IPS-18a (cell line): ENCODE measurements at regions not wholly inside any gene's neighbourhood (a gene's known extent, or its start where the extent isn't known, plus 50 kb on each side); places are given as distances from the start of the nearest gene placed in this dataset.
"Not testable (repeated sequence)": the region's sequence is repeated elsewhere in the genome, so short reads cannot be mapped to it uniquely, and the experiment has no call there.

Experiments
- H3K27ac ChIP-seq: one replicate; pipeline ENCODE4 v1.5.1; 2013; ENCODE audit warnings: low read length
- H3K27me3 ChIP-seq: one replicate; pipeline ENCODE4 v1.6.1; 2013; ENCODE audit warnings: mild to moderate bottlenecking, low read length; ENCODE audit not compliant: control insufficient read depth, insufficient read depth
- H3K36me3 ChIP-seq: one replicate; pipeline ENCODE4 v1.6.1; 2013; ENCODE audit warnings: low read depth, low read length; ENCODE audit not compliant: control insufficient read depth
- H3K4me1 ChIP-seq: one replicate; pipeline ENCODE4 v1.6.1; 2013; ENCODE audit warnings: low read depth, low read length; ENCODE audit not compliant: control insufficient read depth
- H3K4me3 ChIP-seq: one replicate; pipeline ENCODE4 v1.5.1; 2013; ENCODE audit warnings: low read length
- H3K9ac ChIP-seq: one replicate; pipeline ENCODE4 v1.6.1; 2013; ENCODE audit warnings: mild to moderate bottlenecking, low read length, moderate library complexity
- H3K9me3 ChIP-seq: one replicate; pipeline ENCODE4 v1.6.1; 2013; ENCODE audit warnings: low read depth, low read length; ENCODE audit not compliant: control insufficient read depth

GRCh38 chr12:92381856-92382255 is 236.2 kb upstream of the BTG1 start:
- Histone ChIP-seq H3K27me3 (no peaks in the 10 kb centered on the region), H3K4me3 (no peak overlapping the region), H3K36me3 (no peaks in the 10 kb centered on the region), H3K27ac (no peak overlapping the region), H3K9me3 (no peaks in the 10 kb centered on the region), H3K9ac (no peak overlapping the region), H3K4me1 (no peaks in the 10 kb centered on the region)

GRCh38 chr12:92378682-92379479 is 233.2 kb upstream of the BTG1 start:
- H3K9ac ChIP-seq: no peak overlapping the region
- H3K4me1 ChIP-seq: no peaks in the 10 kb centered on the region
- no peaks in the 10 kb centered on the region for H3K36me3 ChIP-seq
- H3K27ac ChIP-seq: no peak overlapping the region
- H3K27me3 ChIP-seq: no peaks in the 10 kb centered on the region
- H3K9me3 ChIP-seq: no peaks in the 10 kb centered on the region
- H3K4me3 ChIP-seq: no peak overlapping the region

- not testable (repeated sequence) for H3K9me3 ChIP-seq, H3K36me3 ChIP-seq, H3K4me1 ChIP-seq, H3K27ac ChIP-seq, H3K9ac ChIP-seq, H3K4me3 ChIP-seq, H3K27me3 ChIP-seq
Observed at GRCh38 chr12:92375504-92375903, 229.9 kb upstream of the BTG1 start.

- Histone ChIP-seq H3K4me3 (no peak overlapping the region), H3K4me1 (no peaks in the 10 kb centered on the region), H3K9me3 (no peaks in the 10 kb centered on the region), H3K36me3 (no peaks in the 10 kb centered on the region), H3K27me3 (no peaks in the 10 kb centered on the region), H3K9ac (no peak overlapping the region), H3K27ac (no peak overlapping the region)
Observed at GRCh38 chr12:92370828-92371227, 225.2 kb upstream of the BTG1 start.

DNA sequence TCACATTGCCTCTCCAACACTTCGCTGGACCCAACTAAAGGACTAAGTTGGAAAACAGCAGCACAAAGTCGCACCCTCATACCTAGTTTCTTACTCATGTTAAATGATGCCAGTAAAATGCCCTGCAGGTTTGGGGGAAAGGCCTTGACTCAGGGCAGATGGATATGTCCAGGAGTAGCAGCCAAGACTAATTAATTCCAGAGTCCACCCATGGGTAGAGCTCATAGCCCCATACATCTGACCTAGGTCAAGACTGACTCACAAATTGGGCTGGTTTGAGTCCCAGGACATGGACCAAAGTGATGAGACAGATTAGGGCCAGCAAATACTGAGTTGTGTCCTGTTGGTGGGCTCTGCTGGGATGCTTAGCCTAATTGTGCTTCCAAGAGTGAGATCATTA is 224.0 kb upstream of the BTG1 start:
- H3K4me1 ChIP-seq: peaks cover 3% of the 10 kb centered on the region
- no peak overlapping the region for H3K27ac ChIP-seq
- no peaks in the 10 kb centered on the region for H3K36me3 ChIP-seq
- H3K27me3 ChIP-seq: no peaks in the 10 kb centered on the region
- no peak overlapping the region for H3K9ac ChIP-seq
- no peak overlapping the region for H3K4me3 ChIP-seq
- H3K9me3 ChIP-seq: no peaks in the 10 kb centered on the region

DNA sequence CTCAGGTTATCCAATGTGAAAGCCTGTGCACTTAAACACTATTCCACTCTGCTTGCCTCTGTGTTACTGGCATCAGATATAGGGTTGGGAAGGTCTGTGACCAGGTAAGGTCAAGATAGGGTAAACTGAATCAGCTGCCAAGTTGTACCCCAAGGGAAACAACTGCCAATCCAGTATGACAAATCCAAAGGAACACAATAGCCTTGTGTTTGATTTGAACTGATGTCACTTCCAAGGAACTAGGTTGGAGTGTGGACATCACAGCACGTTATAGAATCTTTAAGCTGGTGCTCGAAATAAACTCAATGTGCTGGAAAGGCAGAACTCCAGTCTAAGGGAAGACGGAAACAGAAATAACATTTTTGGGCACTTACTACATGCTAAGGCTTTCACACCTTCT is 223.4 kb upstream of the BTG1 start:
- H3K27me3 ChIP-seq: no peaks in the 10 kb centered on the region
- H3K4me3 ChIP-seq: no peak overlapping the region
- no peaks in the 10 kb centered on the region for H3K9me3 ChIP-seq
- no peaks in the 10 kb centered on the region for H3K36me3 ChIP-seq
- peaks cover 4% of the 10 kb centered on the region for H3K4me1 ChIP-seq
- no peak overlapping the region for H3K27ac ChIP-seq
- H3K9ac ChIP-seq: no peak overlapping the region

GRCh38 chr12:92365836-92366235 is 220.2 kb upstream of the BTG1 start:
- Histone ChIP-seq H3K9ac (no peak overlapping the region), H3K4me1 (peaks cover 4% of the 10 kb centered on the region), H3K27me3 (no peaks in the 10 kb centered on the region), H3K9me3 (no peaks in the 10 kb centered on the region), H3K36me3 (no peaks in the 10 kb centered on the region), H3K27ac (no peak overlapping the region), H3K4me3 (no peak overlapping the region)

DNA sequence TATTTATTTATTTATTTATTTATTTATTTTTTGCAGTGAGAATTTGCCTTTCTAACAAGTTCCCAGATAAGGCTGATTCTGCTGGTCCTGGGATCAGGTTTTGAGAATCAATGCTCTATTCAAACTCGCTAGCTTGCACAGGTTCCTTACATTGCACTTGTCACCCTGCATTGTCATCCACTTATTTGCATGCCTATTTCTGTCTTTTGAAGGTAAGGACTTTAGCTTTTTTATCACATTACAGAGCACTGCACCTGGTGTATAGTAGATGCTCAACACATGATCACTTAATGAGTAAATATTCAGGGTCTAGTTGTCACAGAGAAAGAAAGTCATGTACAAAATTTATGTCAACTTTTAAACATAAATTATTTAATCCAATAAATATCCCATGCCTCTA is 219.7 kb upstream of the BTG1 start:
- no peak overlapping the region for H3K4me3 ChIP-seq
- no peak overlapping the region for H3K27ac ChIP-seq
- peaks cover 4% of the 10 kb centered on the region for H3K4me1 ChIP-seq
- H3K9me3 ChIP-seq: no peaks in the 10 kb centered on the region
- no peaks in the 10 kb centered on the region for H3K27me3 ChIP-seq
- no peak overlapping the region for H3K9ac ChIP-seq
- no peaks in the 10 kb centered on the region for H3K36me3 ChIP-seq

DNA sequence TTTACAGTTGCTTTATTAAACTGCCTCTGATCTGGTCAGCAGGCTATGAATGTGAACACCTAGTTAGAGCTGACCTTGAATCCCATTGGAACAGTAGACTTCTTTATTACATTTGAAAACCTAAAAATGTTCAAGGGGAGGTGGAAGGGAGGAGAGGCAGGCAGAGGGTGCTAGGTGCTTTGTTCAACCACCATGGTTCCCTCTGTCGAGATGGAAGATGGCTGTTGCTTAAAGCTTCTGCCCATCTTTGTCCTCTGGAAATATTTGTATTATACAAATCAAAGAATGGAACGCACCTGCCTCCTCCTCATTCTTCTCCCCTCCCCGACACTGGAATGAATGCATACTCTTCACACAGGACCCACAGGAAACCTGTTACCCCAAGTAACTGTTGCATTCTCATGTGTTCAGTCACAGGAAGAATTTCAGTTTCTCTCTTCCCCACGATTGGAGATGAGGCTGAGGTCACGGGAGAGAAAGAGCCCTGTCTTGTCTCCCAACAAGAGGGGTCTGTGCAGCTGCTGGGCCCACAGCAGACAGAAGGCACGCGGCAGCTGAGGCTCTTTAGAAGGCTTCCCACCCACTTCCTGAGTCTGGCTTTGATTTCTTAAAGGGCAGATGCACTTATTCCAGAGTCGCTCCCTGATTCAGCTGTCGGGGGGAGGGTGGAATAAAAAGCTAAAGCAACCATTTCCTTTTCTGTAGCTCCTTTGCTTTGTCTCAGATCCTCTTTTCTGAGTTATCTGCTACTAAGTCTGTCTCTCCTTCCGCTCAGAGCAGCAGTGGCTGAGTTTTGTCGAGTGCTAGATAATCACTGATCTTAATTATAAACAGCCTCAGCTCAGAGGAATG is 217.9 kb upstream of the BTG1 start:
- Histone ChIP-seq H3K4me3 (no peak overlapping the region), H3K27ac (no peak overlapping the region), H3K9me3 (no peaks in the 10 kb centered on the region), H3K4me1 (peaks cover 4% of the 10 kb centered on the region), H3K27me3 (no peaks in the 10 kb centered on the region), H3K36me3 (no peaks in the 10 kb centered on the region), H3K9ac (no peak overlapping the region)

DNA sequence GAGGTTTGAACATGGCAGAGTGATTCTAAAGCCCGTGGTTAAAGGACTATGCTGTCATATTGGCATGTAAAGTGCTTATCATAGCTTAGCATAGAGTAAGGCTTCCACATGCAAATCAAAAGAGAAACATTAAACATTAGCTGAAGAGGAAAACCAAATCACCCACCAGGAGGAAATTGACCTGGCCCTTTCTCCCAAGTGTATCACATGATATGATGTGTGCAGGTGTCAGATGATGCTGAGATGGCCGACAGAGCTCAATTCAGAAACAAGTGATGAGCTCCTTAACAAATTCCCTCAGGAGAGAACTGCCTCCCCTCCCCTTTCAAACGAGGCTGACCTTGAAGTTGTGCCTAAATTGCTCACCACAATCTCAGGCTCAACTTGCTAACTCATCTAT is 217.1 kb upstream of the BTG1 start:
- no peaks in the 10 kb centered on the region for H3K36me3 ChIP-seq
- H3K9me3 ChIP-seq: no peaks in the 10 kb centered on the region
- no peak overlapping the region for H3K4me3 ChIP-seq
- peaks cover 4% of the 10 kb centered on the region for H3K4me1 ChIP-seq
- H3K27me3 ChIP-seq: no peaks in the 10 kb centered on the region
- H3K27ac ChIP-seq: no peak overlapping the region
- no peak overlapping the region for H3K9ac ChIP-seq

- Histone ChIP-seq H3K9me3 (no peaks in the 10 kb centered on the region), H3K4me1 (peaks cover 4% of the 10 kb centered on the region), H3K27ac (no peak overlapping the region), H3K4me3 (no peak overlapping the region), H3K9ac (no peak overlapping the region), H3K27me3 (no peaks in the 10 kb centered on the region), H3K36me3 (no peaks in the 10 kb centered on the region)
Observed at GRCh38 chr12:92362126-92362525, 216.5 kb upstream of the BTG1 start.

DNA sequence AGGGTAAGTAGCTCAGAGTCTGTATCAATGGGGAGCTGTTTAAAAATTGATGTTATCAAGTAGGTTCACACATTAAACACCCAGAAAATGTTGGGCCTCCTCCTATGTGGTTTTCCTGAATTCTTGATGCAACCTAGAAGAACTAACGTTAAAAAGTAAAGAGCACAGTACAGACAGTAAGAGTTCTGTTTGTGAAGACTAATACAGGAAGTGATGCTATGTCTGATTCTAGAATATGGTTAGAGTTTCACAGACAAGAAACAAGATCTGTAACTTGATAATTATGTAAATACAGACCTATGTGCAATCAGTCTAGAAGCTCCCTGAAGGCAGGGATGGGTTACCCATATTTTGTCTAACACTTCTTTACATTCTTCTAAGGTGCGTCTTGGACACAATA is 214.9 kb upstream of the BTG1 start:
- no peaks in the 10 kb centered on the region for H3K9me3 ChIP-seq
- no peak overlapping the region for H3K27ac ChIP-seq
- H3K4me3 ChIP-seq: no peak overlapping the region
- peaks cover 4% of the 10 kb centered on the region for H3K4me1 ChIP-seq
- no peak overlapping the region for H3K9ac ChIP-seq
- H3K27me3 ChIP-seq: no peaks in the 10 kb centered on the region
- H3K36me3 ChIP-seq: no peaks in the 10 kb centered on the region
